Astrocyte (in vitro differentiated cells and primary cell): ENCODE measurements at regions not wholly inside any gene's neighbourhood (a gene's known extent, or its start where the extent isn't known, plus 50 kb on each side); places are given as distances from the start of the nearest gene placed in this dataset.

Experiments used
- DNase-seq: peaks from one replicate; pipeline ENCODE4 v3.0.0-alpha.2; 2010; ENCODE audit warnings: low read depth
- FAIRE-seq: peaks from 2 replicates; lab custom pipeline; 2011; peaks lifted over from hg19 to GRCh38; lab: Jason Lieb, UNC
- H2AFZ ChIP-seq: 2 replicates; pipeline ENCODE4 v1.6.0; 2012; ENCODE audit warnings: low read depth, low read length, inconsistent platforms
- H3K27ac ChIP-seq: 2 replicates; pipeline ENCODE4 v1.5.1; 2011; ENCODE audit warnings: low read depth, low read length, inconsistent platforms
- H3K27me3 ChIP-seq: 2 replicates; pipeline ENCODE4 v1.6.0; 2011; ENCODE audit warnings: low read length, inconsistent platforms; ENCODE audit not compliant: insufficient read depth
- H3K36me3 ChIP-seq: 2 replicates; pipeline ENCODE4 v1.5.1; 2011; ENCODE audit warnings: low read length, inconsistent platforms; ENCODE audit not compliant: insufficient read depth
- H3K4me1 ChIP-seq: 2 replicates; pipeline ENCODE4 v1.5.1; 2011; ENCODE audit warnings: low read length, inconsistent platforms; ENCODE audit not compliant: insufficient read depth
- H3K4me2 ChIP-seq: 2 replicates; pipeline ENCODE4 v1.6.0; 2012; ENCODE audit warnings: low read length, inconsistent platforms
- H3K4me3 ChIP-seq: 2 replicates; pipeline ENCODE4 v1.5.1; 2011; ENCODE audit warnings: low read depth, mild to moderate bottlenecking, low read length, inconsistent platforms; ENCODE audit not compliant: insufficient read depth
- H3K79me2 ChIP-seq: 2 replicates; pipeline ENCODE4 v1.6.0; 2012; ENCODE audit warnings: mild to moderate bottlenecking, low read length, inconsistent platforms; ENCODE audit not compliant: insufficient read depth
- H3K9ac ChIP-seq: 2 replicates; pipeline ENCODE4 v1.6.0; 2012; ENCODE audit warnings: mild to moderate bottlenecking, low read length, inconsistent platforms
- H3K9me3 ChIP-seq: 2 replicates; pipeline ENCODE4 v1.5.1; 2012; ENCODE audit warnings: low read depth, mild to moderate bottlenecking, low read length, inconsistent platforms; ENCODE audit not compliant: insufficient read depth
- H4K20me1 ChIP-seq: 2 replicates; pipeline ENCODE4 v1.6.0; 2012; ENCODE audit warnings: low read length, inconsistent platforms; ENCODE audit not compliant: insufficient read depth
- H3K27ac Mint-ChIP-seq: one replicate; pipeline ENCODE4 v1.8.0; 2021; ENCODE audit warnings: mild to moderate bottlenecking, mixed read lengths; ENCODE audit not compliant: unreplicated experiment
- H3K27me3 Mint-ChIP-seq: one replicate; pipeline ENCODE4 v1.8.0; 2021; ENCODE audit warnings: low read depth, mixed read lengths; ENCODE audit not compliant: unreplicated experiment
- H3K36me3 Mint-ChIP-seq: one replicate; pipeline ENCODE4 v1.8.0; 2021; ENCODE audit warnings: low read depth, mixed read lengths; ENCODE audit not compliant: unreplicated experiment
- H3K4me1 Mint-ChIP-seq: one replicate; pipeline ENCODE4 v1.8.0; 2021; ENCODE audit warnings: low read depth, mixed read lengths; ENCODE audit not compliant: unreplicated experiment
- H3K4me3 Mint-ChIP-seq: one replicate; pipeline ENCODE4 v1.8.0; 2021; ENCODE audit warnings: mild to moderate bottlenecking, moderate library complexity, mixed read lengths; ENCODE audit not compliant: unreplicated experiment
- H3K9me3 Mint-ChIP-seq: one replicate; pipeline ENCODE4 v1.8.0; 2021; ENCODE audit warnings: mild to moderate bottlenecking, mixed read lengths; ENCODE audit not compliant: unreplicated experiment
- CTCF ChIP-seq: IDR thresholded peaks from 2 replicates; pipeline ENCODE4 v1.5.1; 2011; ENCODE audit warnings: low read depth, mild to moderate bottlenecking, inconsistent platforms, low read length, moderate library complexity; ENCODE audit not compliant: insufficient read depth
- EZH2 ChIP-seq: IDR thresholded peaks from 2 replicates; pipeline ENCODE4 v1.6.1; 2012; ENCODE audit warnings: mild to moderate bottlenecking, low read length, inconsistent platforms; ENCODE audit not compliant: insufficient read depth

DNA sequence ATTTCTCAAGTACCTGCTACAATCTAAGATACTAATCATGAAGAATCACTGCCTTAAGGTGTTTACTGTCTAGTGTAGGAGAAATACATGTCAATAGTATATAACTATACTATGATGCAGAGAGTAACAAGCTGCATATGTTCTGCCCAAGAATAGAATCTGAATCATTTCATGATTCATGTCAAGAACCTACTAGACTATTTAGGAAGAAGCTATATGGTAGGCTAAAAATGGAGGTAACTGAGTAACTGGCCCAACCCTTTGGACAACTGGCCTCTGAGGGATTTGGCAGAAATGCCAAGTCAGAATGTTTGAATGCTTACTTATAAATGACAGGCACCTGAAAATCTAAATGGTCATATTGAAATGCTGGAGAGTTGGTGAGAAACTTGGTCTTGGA, 59.9 kb upstream of the DGKG start:
- no peaks in the 10 kb centered on the region for H3K9me3 ChIP-seq
- no peaks in the 10 kb centered on the region for H3K27me3 Mint-ChIP-seq
- H3K4me1 ChIP-seq: peaks cover 14% of the 10 kb centered on the region
- DNase-seq (no peak), FAIRE-seq (no peak)
- no peaks in the 10 kb centered on the region for H3K27me3 ChIP-seq
- no peaks in the 10 kb centered on the region for H3K36me3 ChIP-seq
- no peak overlapping the region for H2AFZ ChIP-seq
- H3K27ac Mint-ChIP-seq: no peak overlapping the region
- no peak overlapping the region for H3K4me2 ChIP-seq
- H4K20me1 ChIP-seq: no peaks in the 10 kb centered on the region
- H3K4me1 Mint-ChIP-seq: peaks cover 21% of the 10 kb centered on the region
- H3K4me3 ChIP-seq: no peak overlapping the region
- no peak for TF ChIP-seq CTCF
- TF ChIP-seq EZH2: no peak
- H3K9me3 Mint-ChIP-seq: no peaks in the 10 kb centered on the region
- no peak overlapping the region for H3K9ac ChIP-seq
- H3K79me2 ChIP-seq: no peaks in the 10 kb centered on the region
- H3K4me3 Mint-ChIP-seq: no peak overlapping the region
- H3K36me3 Mint-ChIP-seq: no peaks in the 10 kb centered on the region
- H3K27ac ChIP-seq: no peak overlapping the region

DNA sequence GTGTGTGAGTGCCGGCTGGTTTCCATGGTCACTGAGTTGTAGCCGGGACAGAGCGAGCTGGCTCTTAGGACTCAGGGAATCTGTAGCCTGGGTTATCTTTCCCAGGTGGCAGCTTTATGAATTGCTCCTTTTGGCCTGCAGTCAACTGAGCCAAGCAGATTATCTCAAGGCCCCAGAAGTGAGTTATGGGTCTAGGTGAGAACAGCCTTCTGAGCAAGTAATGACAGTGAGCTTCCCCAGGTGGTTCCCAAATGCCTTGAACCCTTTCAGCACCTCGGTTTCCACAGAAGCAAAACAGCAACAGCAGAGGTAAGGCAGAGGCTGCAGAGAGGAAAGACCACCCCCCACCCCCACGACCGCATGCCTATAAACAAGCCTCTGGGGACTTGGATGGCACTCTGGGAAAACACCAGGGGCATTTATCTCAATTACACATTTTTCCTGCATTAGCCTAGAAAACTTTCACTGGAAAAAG, 56.7 kb upstream of the DGKG start:
- H4K20me1 ChIP-seq: no peaks in the 10 kb centered on the region
- H3K36me3 Mint-ChIP-seq: no peaks in the 10 kb centered on the region
- no peak overlapping the region for H2AFZ ChIP-seq
- TF ChIP-seq CTCF (no peak), EZH2 (no peak)
- peak overlapping the region; percentile 92 for H3K27ac Mint-ChIP-seq
- FAIRE-seq (no peak), DNase-seq (no peak)
- peaks cover 2% of the 10 kb centered on the region for H3K9me3 Mint-ChIP-seq
- no peaks in the 10 kb centered on the region for H3K79me2 ChIP-seq
- no peak overlapping the region for H3K27ac ChIP-seq
- H3K4me2 ChIP-seq: no peak overlapping the region
- H3K36me3 ChIP-seq: no peaks in the 10 kb centered on the region
- no peaks in the 10 kb centered on the region for H3K9me3 ChIP-seq
- no peak overlapping the region for H3K4me3 Mint-ChIP-seq
- H3K27me3 Mint-ChIP-seq: no peaks in the 10 kb centered on the region
- H3K27me3 ChIP-seq: no peaks in the 10 kb centered on the region
- no peak overlapping the region for H3K4me3 ChIP-seq
- H3K4me1 ChIP-seq: peaks cover 25% of the 10 kb centered on the region
- H3K4me1 Mint-ChIP-seq: peaks cover 30% of the 10 kb centered on the region
- no peak overlapping the region for H3K9ac ChIP-seq

GRCh38 chr3:186417791-186418190, 55.8 kb upstream of the DGKG start:
- peak overlapping the region; percentile 49 for H3K4me2 ChIP-seq
- H3K27ac Mint-ChIP-seq: peak overlapping the region; percentile 92
- no peak overlapping the region for H2AFZ ChIP-seq
- DNase-seq (peak; percentile 87), FAIRE-seq (peak; percentile 60)
- peaks cover 2% of the 10 kb centered on the region for H3K9me3 Mint-ChIP-seq
- peaks cover 29% of the 10 kb centered on the region for H3K4me1 ChIP-seq
- peak overlapping the region; percentile 8 for H3K27ac ChIP-seq
- peaks cover 33% of the 10 kb centered on the region for H3K4me1 Mint-ChIP-seq
- H3K4me3 Mint-ChIP-seq: peak overlapping the region; percentile 5
- no peaks in the 10 kb centered on the region for H3K9me3 ChIP-seq
- H4K20me1 ChIP-seq: no peaks in the 10 kb centered on the region
- no peaks in the 10 kb centered on the region for H3K79me2 ChIP-seq
- no peak overlapping the region for H3K9ac ChIP-seq
- TF ChIP-seq EZH2: no peak
- no peak for TF ChIP-seq CTCF
- H3K36me3 ChIP-seq: no peaks in the 10 kb centered on the region
- H3K27me3 ChIP-seq: no peaks in the 10 kb centered on the region
- H3K27me3 Mint-ChIP-seq: no peaks in the 10 kb centered on the region
- no peaks in the 10 kb centered on the region for H3K36me3 Mint-ChIP-seq
- H3K4me3 ChIP-seq: no peak overlapping the region
